KMS-11 (cell line): ENCODE measurements at regions not wholly inside any gene's neighbourhood (a gene's known extent, or its start where the extent isn't known, plus 50 kb on each side); places are given as distances from the start of the nearest gene placed in this dataset.

Experiments used
- H2AFZ ChIP-seq: fragments of 200-600 bp; sonication (generic); 2 replicates; pipeline ENCODE4 v1.6.1; 2016; ENCODE audit warnings: antibody characterized with exemption, mixed run types, low read depth
- H3K27ac ChIP-seq: fragments of 200-600 bp; sonication (generic); 2 replicates; pipeline ENCODE4 v1.6.1; 2016; ENCODE audit warnings: mild to moderate bottlenecking, mixed run types
- H3K27me3 ChIP-seq: fragments of 200-600 bp; sonication (generic); 2 replicates; pipeline ENCODE4 v1.6.1; 2017; ENCODE audit warnings: mild to moderate bottlenecking, low read depth, mixed run types, moderate library complexity; ENCODE audit not compliant: insufficient read depth
- H3K36me3 ChIP-seq: fragments of 200-600 bp; sonication (generic); 2 replicates; pipeline ENCODE4 v1.6.1; 2017; ENCODE audit warnings: mild to moderate bottlenecking, mixed run types; ENCODE audit not compliant: insufficient read depth
- H3K4me1 ChIP-seq: fragments of 200-600 bp; sonication (generic); 2 replicates; pipeline ENCODE4 v1.6.1; 2016; ENCODE audit warnings: mild to moderate bottlenecking, low read depth, mixed run types; ENCODE audit not compliant: poor library complexity, severe bottlenecking
- H3K4me2 ChIP-seq: fragments of 200-600 bp; sonication (generic); 2 replicates; pipeline ENCODE4 v1.7.0; 2016; ENCODE audit warnings: mild to moderate bottlenecking, mixed run types
- H3K4me3 ChIP-seq: fragments of 200-600 bp; sonication (generic); IDR thresholded peaks from 2 replicates; pipeline ENCODE4 v1.6.1; 2017; ENCODE audit warnings: low read depth, low read length, mixed read lengths; ENCODE audit not compliant: insufficient read depth
- H3K79me2 ChIP-seq: fragments of 200-600 bp; sonication (generic); 2 replicates; pipeline ENCODE4 v1.6.1; 2016; ENCODE audit warnings: low read depth, mixed run types; ENCODE audit not compliant: insufficient read depth
- H3K9ac ChIP-seq: fragments of 200-600 bp; sonication (generic); 2 replicates; pipeline ENCODE4 v1.6.1; 2016; ENCODE audit warnings: mild to moderate bottlenecking, mixed run types
- H4K20me1 ChIP-seq: fragments of 200-600 bp; sonication (generic); 2 replicates; pipeline ENCODE4 v1.6.1; 2016; ENCODE audit warnings: mild to moderate bottlenecking, mixed run types; ENCODE audit not compliant: insufficient read depth
- TF ChIP-seq, protein P1 (sequence below): fragments of 200-600 bp; sonication (generic); conservative IDR thresholded peaks from 2 replicates; pipeline ENCODE4 v1.6.1; 2017; ENCODE audit warnings: low read depth, mild to moderate bottlenecking, antibody characterized with exemption, low read length, moderate library complexity, mixed read lengths

DNA sequence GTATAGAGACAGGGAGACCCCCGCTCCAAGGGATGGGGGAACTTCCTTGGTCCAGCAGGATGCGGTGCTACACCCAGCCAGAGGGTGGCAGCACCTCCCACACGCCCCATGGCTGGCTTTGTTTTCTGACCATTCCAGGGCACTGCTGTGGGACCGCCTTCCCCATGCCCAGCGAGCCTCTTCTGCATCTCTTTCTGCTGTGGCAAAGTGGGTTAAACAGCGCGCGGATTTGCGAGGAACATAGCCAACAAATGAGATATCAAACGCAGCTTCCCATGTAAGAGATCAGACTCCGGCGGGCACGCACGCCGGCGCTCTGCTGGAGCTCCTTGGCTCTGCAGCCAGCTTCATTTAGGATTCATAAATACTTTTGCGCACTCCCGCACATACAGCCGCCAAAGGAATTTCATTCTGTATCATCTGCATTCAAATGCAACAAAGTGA is 485.8 kb upstream of the CADM1 start:
- TF ChIP-seq, protein P1, sequence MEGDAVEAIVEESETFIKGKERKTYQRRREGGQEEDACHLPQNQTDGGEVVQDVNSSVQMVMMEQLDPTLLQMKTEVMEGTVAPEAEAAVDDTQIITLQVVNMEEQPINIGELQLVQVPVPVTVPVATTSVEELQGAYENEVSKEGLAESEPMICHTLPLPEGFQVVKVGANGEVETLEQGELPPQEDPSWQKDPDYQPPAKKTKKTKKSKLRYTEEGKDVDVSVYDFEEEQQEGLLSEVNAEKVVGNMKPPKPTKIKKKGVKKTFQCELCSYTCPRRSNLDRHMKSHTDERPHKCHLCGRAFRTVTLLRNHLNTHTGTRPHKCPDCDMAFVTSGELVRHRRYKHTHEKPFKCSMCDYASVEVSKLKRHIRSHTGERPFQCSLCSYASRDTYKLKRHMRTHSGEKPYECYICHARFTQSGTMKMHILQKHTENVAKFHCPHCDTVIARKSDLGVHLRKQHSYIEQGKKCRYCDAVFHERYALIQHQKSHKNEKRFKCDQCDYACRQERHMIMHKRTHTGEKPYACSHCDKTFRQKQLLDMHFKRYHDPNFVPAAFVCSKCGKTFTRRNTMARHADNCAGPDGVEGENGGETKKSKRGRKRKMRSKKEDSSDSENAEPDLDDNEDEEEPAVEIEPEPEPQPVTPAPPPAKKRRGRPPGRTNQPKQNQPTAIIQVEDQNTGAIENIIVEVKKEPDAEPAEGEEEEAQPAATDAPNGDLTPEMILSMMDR: peak; percentile 51
- no peak overlapping the region for H3K27ac ChIP-seq
- H3K4me1 ChIP-seq: no peaks in the 10 kb centered on the region
- no peaks in the 10 kb centered on the region for H3K27me3 ChIP-seq
- H4K20me1 ChIP-seq: no peaks in the 10 kb centered on the region
- H3K79me2 ChIP-seq: no peaks in the 10 kb centered on the region
- H3K4me2 ChIP-seq: no peak overlapping the region
- H3K9ac ChIP-seq: no peak overlapping the region
- H3K4me3 ChIP-seq: no peak overlapping the region
- no peak overlapping the region for H2AFZ ChIP-seq
- H3K36me3 ChIP-seq: no peaks in the 10 kb centered on the region

DNA sequence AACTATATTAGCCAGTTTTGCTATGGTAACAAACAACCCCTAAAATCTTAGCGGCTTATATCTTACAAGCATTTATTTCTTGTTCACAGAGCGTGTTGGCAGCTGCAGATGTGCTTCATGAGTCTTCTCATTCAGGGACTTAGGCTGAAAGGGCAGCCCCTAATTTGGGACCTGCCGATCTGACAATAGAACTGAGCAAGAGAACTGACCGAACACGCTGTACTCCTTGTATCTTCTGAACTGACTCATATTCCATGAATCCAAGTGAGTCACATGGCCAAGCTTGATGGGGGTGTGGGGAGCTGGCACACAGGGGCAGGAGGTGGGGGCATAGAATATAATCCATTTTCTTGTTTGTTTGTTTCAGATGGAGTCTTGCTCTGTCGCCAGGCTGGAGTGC is 481.7 kb upstream of the CADM1 start:
- H3K9ac ChIP-seq: no peak overlapping the region
- H3K36me3 ChIP-seq: no peaks in the 10 kb centered on the region
- no peak overlapping the region for H3K4me2 ChIP-seq
- no peaks in the 10 kb centered on the region for H3K4me1 ChIP-seq
- H3K27me3 ChIP-seq: no peaks in the 10 kb centered on the region
- TF ChIP-seq, protein P1: no peak
- H2AFZ ChIP-seq: no peak overlapping the region
- no peak overlapping the region for H3K4me3 ChIP-seq
- no peaks in the 10 kb centered on the region for H4K20me1 ChIP-seq
- H3K27ac ChIP-seq: no peak overlapping the region
- no peaks in the 10 kb centered on the region for H3K79me2 ChIP-seq

DNA sequence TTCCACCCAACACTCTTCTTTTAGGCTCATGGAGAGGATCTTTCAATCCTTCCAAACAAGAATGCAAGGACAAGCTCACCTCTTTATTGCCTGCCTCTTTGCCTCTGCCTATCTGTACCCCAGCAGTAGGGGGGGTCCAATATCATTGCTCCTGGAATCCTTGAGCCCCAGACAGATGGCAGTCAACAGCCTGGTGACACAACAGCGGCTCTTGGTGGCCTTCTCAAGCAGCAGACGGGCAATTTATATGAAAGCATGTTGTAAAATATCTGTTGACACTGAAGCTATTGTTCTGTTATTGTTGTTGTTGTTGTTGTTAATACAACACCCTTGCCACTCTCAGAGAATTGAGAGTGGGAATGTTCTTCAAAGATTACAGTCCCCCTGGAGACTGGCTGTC is 480.0 kb upstream of the CADM1 start:
- Histone ChIP-seq H3K9ac (no peak overlapping the region), H3K4me1 (no peaks in the 10 kb centered on the region), H3K36me3 (no peaks in the 10 kb centered on the region), H3K4me2 (no peak overlapping the region), H3K4me3 (no peak overlapping the region), H3K27me3 (no peaks in the 10 kb centered on the region), H3K27ac (no peak overlapping the region), H4K20me1 (no peaks in the 10 kb centered on the region), H2AFZ (no peak overlapping the region), H3K79me2 (no peaks in the 10 kb centered on the region)
- TF ChIP-seq, protein P1: no peak

DNA sequence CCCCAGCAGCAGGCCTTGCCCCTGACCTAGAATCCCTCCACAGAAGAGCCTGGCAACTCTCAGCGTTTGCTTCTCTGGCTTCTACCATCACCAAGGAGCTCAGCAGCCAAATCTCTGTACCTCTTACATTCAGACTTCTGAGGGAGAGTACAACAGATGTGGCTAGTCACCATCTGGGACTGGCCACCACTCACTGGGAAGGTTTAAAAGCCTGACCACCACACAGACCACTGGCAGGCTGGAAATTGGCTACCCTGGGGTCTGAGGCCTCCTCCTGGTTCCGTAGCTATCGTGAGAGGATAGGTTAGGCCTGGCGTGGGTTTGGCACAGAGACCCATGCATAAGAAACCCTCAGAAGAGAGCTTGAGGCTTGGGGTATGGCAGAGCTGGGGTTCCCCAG is 478.5 kb upstream of the CADM1 start:
- H3K27me3 ChIP-seq: no peaks in the 10 kb centered on the region
- H3K4me3 ChIP-seq: no peak overlapping the region
- H3K4me1 ChIP-seq: no peaks in the 10 kb centered on the region
- no peak overlapping the region for H2AFZ ChIP-seq
- no peak overlapping the region for H3K4me2 ChIP-seq
- TF ChIP-seq, protein P1: no peak
- no peaks in the 10 kb centered on the region for H3K36me3 ChIP-seq
- H4K20me1 ChIP-seq: no peaks in the 10 kb centered on the region
- no peak overlapping the region for H3K9ac ChIP-seq
- no peak overlapping the region for H3K27ac ChIP-seq
- H3K79me2 ChIP-seq: no peaks in the 10 kb centered on the region
